ENCODE measurements at regions not wholly inside any gene's neighbourhood (a gene's known extent, or its start where the extent isn't known, plus 50 kb on each side); places are given as distances from the start of the nearest gene placed in this dataset.

DNA sequence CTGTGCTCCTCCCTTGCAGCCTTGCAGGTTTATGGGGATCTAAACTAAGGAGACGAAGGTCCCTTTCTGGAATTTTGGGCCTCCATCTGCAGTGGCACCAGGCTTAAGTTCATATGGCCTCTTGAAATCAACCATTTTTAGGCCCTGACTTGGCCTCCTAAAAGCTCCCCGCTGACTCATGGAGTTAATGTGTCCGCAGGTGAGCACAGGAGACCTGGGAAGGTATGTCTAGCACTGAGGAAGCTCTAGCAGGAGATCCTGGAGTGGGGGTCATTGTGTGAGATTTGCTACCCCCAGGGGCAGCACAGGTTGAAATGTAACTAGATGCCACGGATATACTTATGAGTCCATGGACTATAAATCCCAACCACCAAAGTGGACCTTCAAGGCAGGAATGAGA is 95.9 kb upstream of the CELF4 start:
- TF ChIP-seq EZH2 (IDR thresholded peaks at IDR 0.05; ENCODE audit: borderline replicate concordance, low read length) (no peak), CTCF (conservative IDR thresholded peaks at IDR 0.05 in 1 of 2, IDR thresholded peaks at IDR 0.05 in 1 of 2; ENCODE audit: extremely low read depth in 1 of 2, insufficient read depth in 1 of 2, low read depth in 1 of 2, low read length in 2 of 2) (no peak)
